NT2/D1 (cell line): ENCODE measurements at regions not wholly inside any gene's neighbourhood (a gene's known extent, or its start where the extent isn't known, plus 50 kb on each side); places are given as distances from the start of the nearest gene placed in this dataset.

Experiments used
- SUZ12 ChIP-seq: IDR thresholded peaks from 2 replicates; pipeline ENCODE4 v1.6.1; 2011; ENCODE audit not compliant: insufficient read length, insufficient read depth; ENCODE audit errors: extremely low read depth
- YY1 ChIP-seq: IDR thresholded peaks from 2 replicates; pipeline ENCODE4 v1.6.1; 2011; ENCODE audit not compliant: insufficient read length, insufficient read depth
- ZNF274 ChIP-seq: IDR thresholded peaks from 2 replicates; pipeline ENCODE4 v1.6.1; 2011; ENCODE audit warnings: mild to moderate bottlenecking, low read depth, low read length

GRCh38 chr14:83342590-83342989 is 1808.9 kb upstream of the SEL1L start:
- TF ChIP-seq ZNF274 (no peak), YY1 (no peak), SUZ12 (no peak)
